Esophagus squamous epithelium (tissue), 5 donors: ENCODE measurements at regions not wholly inside any gene's neighbourhood (a gene's known extent, or its start where the extent isn't known, plus 50 kb on each side); places are given as distances from the start of the nearest gene placed in this dataset.
A peak's percentile ranks its signal among the peaks of the same experiment; 100 is the strongest.

Experiments used
- DNase-seq: peaks from one replicate; lab custom pipeline; 2025; lab: John Stamatoyannopoulos, UW
- H3K27ac ChIP-seq, 4 donors: fragments of 200-600 bp; sonication (generic); one replicate each; pipeline ENCODE4 v1.5.1; 2016 to 2019; ENCODE audit warnings: mild to moderate bottlenecking in 1 of 4
- H3K27me3 ChIP-seq, 4 donors: fragments of 200-600 bp; sonication (generic); 1 replicate in 3 of 4; 2 replicates in 1 of 4; pipeline versions ENCODE4 v1.5.1 to v1.6.0; 2017 to 2021; ENCODE audit warnings: antibody characterized with exemption in 1 of 4
- H3K36me3 ChIP-seq, 3 donors: fragments of 200-600 bp; sonication (generic); one replicate each; pipeline ENCODE4 v1.5.1; 2016 to 2019
- H3K4me1 ChIP-seq, 3 donors: fragments of 200-600 bp; sonication (generic); one replicate each; pipeline ENCODE4 v1.5.1; 2017 to 2019
- H3K4me3 ChIP-seq, 4 donors: fragments of 200-600 bp; sonication (generic); 1 replicate in 3 of 4; 2 replicates in 1 of 4; pipeline ENCODE4 v1.5.1; 2016 to 2019; ENCODE audit warnings: mild to moderate bottlenecking in 2 of 4, moderate library complexity in 1 of 4
- H3K9me3 ChIP-seq, 3 donors: fragments of 200-600 bp; sonication (generic); one replicate each; pipeline ENCODE4 v1.5.1; 2016 to 2019
- POLR2A ChIP-seq, 4 donors: fragments of 450-650 bp; IDR thresholded peaks; one replicate each; pipeline ENCODE4 v1.6.1; 2017; ENCODE audit warnings: antibody characterized with exemption in 4 of 4, mild to moderate bottlenecking in 4 of 4, moderate library complexity in 3 of 4
- WGBS, 2 donors: methylation state at CpG; one replicate each; pipeline ENCODE4 v1.1.5; 2018; 5-methylcytosine and 5-hydroxymethylcytosine counted together
- intact Hi-C: fragments of 100-400 bp; cut with DNase I; formaldehyde crosslinking; loops from one replicate; pipeline ENCODE4 v1.15.0; 2022
- TF ChIP-seq, protein P1 (sequence below), 6 experiments: fragments of 450-650 bp in 4 of 6; fragments of 200-600 bp in 2 of 6; sonication (generic) in 2 of 6; IDR thresholded peaks; one replicate each; pipeline ENCODE4 v1.5.1; 2016 to 2019; ENCODE audit warnings: antibody characterized with exemption in 6 of 6, mild to moderate bottlenecking in 4 of 6, moderate library complexity in 4 of 6
- donor health status: DM: yes; HTN: yes; CAD: no.

DNA sequence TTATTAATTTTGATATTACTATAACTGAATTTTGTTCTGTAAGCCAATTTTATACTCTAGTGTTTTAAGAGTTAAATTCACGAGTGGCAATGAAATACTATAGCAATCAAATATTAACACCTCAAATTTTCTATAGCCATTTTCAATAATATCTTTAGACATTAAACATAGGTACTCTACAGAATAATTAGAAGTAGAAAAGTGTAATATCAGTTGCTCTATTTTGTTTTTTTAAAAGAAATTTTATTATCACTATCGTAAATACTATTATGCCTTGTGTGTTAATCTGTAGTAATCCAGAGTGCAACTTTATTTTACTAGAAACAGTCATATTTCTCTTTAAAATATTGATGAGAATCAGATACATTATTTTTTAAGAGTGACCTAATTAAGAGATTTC is 691.2 kb downstream of the USP25 start:
- TF ChIP-seq POLR2A (IDR thresholded peaks at IDR 0.05) = no peak
- TF ChIP-seq, protein P1, sequence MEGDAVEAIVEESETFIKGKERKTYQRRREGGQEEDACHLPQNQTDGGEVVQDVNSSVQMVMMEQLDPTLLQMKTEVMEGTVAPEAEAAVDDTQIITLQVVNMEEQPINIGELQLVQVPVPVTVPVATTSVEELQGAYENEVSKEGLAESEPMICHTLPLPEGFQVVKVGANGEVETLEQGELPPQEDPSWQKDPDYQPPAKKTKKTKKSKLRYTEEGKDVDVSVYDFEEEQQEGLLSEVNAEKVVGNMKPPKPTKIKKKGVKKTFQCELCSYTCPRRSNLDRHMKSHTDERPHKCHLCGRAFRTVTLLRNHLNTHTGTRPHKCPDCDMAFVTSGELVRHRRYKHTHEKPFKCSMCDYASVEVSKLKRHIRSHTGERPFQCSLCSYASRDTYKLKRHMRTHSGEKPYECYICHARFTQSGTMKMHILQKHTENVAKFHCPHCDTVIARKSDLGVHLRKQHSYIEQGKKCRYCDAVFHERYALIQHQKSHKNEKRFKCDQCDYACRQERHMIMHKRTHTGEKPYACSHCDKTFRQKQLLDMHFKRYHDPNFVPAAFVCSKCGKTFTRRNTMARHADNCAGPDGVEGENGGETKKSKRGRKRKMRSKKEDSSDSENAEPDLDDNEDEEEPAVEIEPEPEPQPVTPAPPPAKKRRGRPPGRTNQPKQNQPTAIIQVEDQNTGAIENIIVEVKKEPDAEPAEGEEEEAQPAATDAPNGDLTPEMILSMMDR (IDR thresholded peaks at IDR 0.05) = no peak
- no peaks in the 10 kb centered on the region for H3K9me3 ChIP-seq
- peak overlapping the region; percentile 35 to 66 (median 48) for H3K4me3 ChIP-seq
- peak overlapping the region; percentile 78 to 91 (median 86) for H3K27ac ChIP-seq
- peaks cover 0 to 43% (median 3%) of the 10 kb centered on the region in 3 donors for H3K4me1 ChIP-seq
- H3K27me3 ChIP-seq = no peaks in the 10 kb centered on the region
- DNase-seq = no peak
- intact Hi-C loops = loop anchor here (10.0 kb wide), 1 partner anchor 114 kb away; no protein-coding TSS in a partner anchor
- no peaks in the 10 kb centered on the region for H3K36me3 ChIP-seq
- 21 to 34% methylated on average over 2 of the region's 2 CpGs for WGBS, 2 donors

DNA sequence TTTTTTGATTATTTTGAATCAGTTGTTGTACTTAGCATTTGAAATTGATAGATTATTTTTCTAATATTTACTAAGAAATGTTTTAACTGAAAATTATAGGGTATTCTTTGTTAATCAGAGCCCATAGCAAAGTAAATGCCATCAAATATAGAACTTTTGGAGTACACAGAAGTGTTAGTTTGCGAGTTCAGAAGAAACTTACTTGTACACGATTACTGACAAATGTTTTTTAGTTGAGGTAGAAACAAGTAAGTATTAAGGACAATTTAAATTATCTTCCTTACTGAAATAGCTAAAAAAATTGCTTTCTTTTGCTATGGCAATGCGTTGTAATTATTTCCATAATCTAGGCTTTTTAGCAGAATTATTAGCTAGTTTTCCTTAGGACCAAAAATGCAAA is 692.2 kb downstream of the USP25 start:
- H3K4me1 ChIP-seq = peaks cover 0 to 52% (median 3%) of the 10 kb centered on the region in 3 donors
- WGBS, 2 donors = 19 to 25% methylated on average over 3 of the region's 3 CpGs
- H3K36me3 ChIP-seq = no peaks in the 10 kb centered on the region
- TF ChIP-seq POLR2A (IDR thresholded peaks at IDR 0.05) = no peak
- TF ChIP-seq, protein P1 (IDR thresholded peaks at IDR 0.05) = no peak
- intact Hi-C loops = loop anchor here (10.0 kb wide), 1 partner anchor 113 kb away; no protein-coding TSS in a partner anchor
- no peaks in the 10 kb centered on the region for H3K9me3 ChIP-seq
- H3K27me3 ChIP-seq = no peaks in the 10 kb centered on the region
- H3K4me3 ChIP-seq = peak overlapping the region; percentile 35 to 66 (median 48)
- DNase-seq = no peak
- H3K27ac ChIP-seq = peak overlapping the region; percentile 68 to 91 (median 84)

DNA sequence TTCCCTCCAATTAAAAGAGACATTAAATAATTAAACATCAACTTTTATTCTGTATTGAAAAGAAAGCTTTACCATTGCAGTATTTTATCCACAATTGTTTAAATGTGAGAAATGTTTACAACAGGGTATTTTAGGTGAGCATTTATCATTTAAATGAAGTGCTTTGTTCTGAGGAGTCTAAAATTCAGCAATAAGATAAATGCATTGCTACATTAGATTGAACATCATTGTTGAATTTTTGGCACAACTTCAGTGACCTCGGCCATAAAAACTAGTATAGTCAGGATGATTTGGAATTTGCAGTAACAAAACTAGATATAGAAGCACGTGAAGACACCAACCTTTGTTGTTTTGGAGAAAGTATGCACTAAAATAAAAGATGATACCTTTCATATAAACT is 692.9 kb downstream of the USP25 start:
- H3K27me3 ChIP-seq = no peaks in the 10 kb centered on the region
- H3K27ac ChIP-seq = peak overlapping the region; percentile 43 to 91 (median 84)
- peaks cover 0 to 56% (median 3%) of the 10 kb centered on the region in 3 donors for H3K4me1 ChIP-seq
- 19 to 22% methylated on average over 2 of the region's 2 CpGs for WGBS, 2 donors
- TF ChIP-seq, protein P1 (IDR thresholded peaks at IDR 0.05) = no peak
- no peak for TF ChIP-seq POLR2A (IDR thresholded peaks at IDR 0.05)
- intact Hi-C loops = loop anchor here (10.0 kb wide), 1 partner anchor 112 kb away; no protein-coding TSS in a partner anchor
- no peaks in the 10 kb centered on the region for H3K36me3 ChIP-seq
- DNase-seq = no peak
- no peaks in the 10 kb centered on the region for H3K9me3 ChIP-seq
- peak overlapping the region in 3 of 4 donors; percentile 47 to 66 (median 50) for H3K4me3 ChIP-seq

DNA sequence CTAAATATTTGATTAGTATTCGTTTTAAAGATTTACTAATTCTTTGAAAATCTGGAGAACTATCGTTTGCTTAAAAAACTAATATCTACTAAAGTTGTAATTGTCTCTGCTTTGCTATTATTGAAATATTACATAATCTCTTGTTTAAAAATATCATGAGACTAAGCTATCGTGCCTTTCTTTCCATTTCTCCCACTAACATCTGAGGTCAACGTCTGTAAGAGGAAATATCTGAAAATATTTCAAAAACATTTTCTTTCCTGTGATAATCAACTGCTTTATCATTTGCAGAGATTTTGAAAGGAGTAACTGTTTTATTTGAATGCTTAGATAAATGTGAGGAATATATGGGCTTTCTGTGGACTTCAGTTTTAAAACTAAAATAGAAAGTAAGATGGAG is 694.1 kb downstream of the USP25 start:
- intact Hi-C loops = loop anchor here (10.0 kb wide), 1 partner anchor 111 kb away; no protein-coding TSS in a partner anchor
- no peak for TF ChIP-seq POLR2A (IDR thresholded peaks at IDR 0.05)
- TF ChIP-seq, protein P1 (IDR thresholded peaks at IDR 0.05) = no peak
- peak overlapping the region; percentile 78 to 91 (median 84) for H3K27ac ChIP-seq
- H3K4me1 ChIP-seq = peaks cover 0 to 50% (median 0%) of the 10 kb centered on the region in 3 donors
- no peak for DNase-seq
- WGBS, 2 donors = 20 to 21% methylated on average over 4 of the region's 4 CpGs
- H3K9me3 ChIP-seq = no peaks in the 10 kb centered on the region
- no peaks in the 10 kb centered on the region for H3K36me3 ChIP-seq
- H3K27me3 ChIP-seq = no peaks in the 10 kb centered on the region
- H3K4me3 ChIP-seq = peak overlapping the region; percentile 20 to 66 (median 48)

DNA sequence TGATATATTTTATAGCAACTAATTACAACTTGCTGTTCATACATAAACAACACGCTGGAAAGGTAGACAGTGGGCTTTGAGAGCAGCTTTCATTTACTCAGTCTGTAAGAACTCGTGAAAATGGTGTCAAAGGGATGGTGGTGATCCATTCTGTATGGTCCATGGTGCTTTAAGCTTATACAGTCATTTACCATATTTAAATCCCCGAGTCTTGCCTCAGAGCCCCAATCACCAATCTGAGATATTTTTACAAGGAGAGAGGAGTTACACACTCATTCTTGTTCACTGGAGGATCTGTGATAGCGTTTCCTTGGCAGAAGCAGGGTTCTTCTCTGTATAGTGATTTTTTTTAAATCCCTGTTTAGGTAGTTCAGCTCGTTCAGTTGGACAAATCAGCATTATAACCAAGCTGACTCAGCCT is 694.6 kb downstream of the USP25 start:
- no peak for DNase-seq
- intact Hi-C loops = loop anchor here (10.0 kb wide), 1 partner anchor 110 kb away; no protein-coding TSS in a partner anchor
- Histone ChIP-seq H3K9me3 (no peaks in the 10 kb centered on the region), H3K36me3 (no peaks in the 10 kb centered on the region), H3K4me3 (peak overlapping the region; percentile 20 to 66 (median 48)), H3K27me3 (no peaks in the 10 kb centered on the region), H3K27ac (peak overlapping the region; percentile 78 to 91 (median 84)), H3K4me1 (peaks cover 0 to 46% (median 0%) of the 10 kb centered on the region in 3 donors)
- TF ChIP-seq, protein P1 (IDR thresholded peaks at IDR 0.05) = no peak
- TF ChIP-seq POLR2A (IDR thresholded peaks at IDR 0.05) = peak in 1 of 4 donors; percentile 10
- WGBS, 2 donors = 9 to 17% methylated on average over 5 of the region's 5 CpGs
